ENCODE measurements at regions not wholly inside any gene's neighbourhood (a gene's known extent, or its start where the extent isn't known, plus 50 kb on each side); places are given as distances from the start of the nearest gene placed in this dataset.
"Not testable (repeated sequence)": the region's sequence is repeated elsewhere in the genome, so short reads cannot be mapped to it uniquely, and the experiment has no call there.

- H3K9me3 ChIP-seq = no peaks in the 10 kb centered on the region
- no peak for TF ChIP-seq CTCF (IDR thresholded peaks at IDR 0.05)
- TF ChIP-seq POLR2A (IDR thresholded peaks at IDR 0.05) = no peak
- WGBS, 2 donors = 79 to 92% methylated on average over 4 of the region's 4 CpGs
- H3K36me3 ChIP-seq (ENCODE audit: low read depth, missing control alignments) = no peaks in the 10 kb centered on the region
- no peaks in the 10 kb centered on the region for H3K4me1 ChIP-seq
- intact Hi-C loops (cut with DNase I; ENCODE audit: low total_unique reads) = no loop called here
- no peaks in the 10 kb centered on the region for H3K27me3 ChIP-seq
- no peak overlapping the region for H3K27ac ChIP-seq
- H3K4me3 ChIP-seq = no peak overlapping the region
- no peak for DNase-seq
Observed at GRCh38 chr3:51588724-51589123, 50.2 kb downstream of the RAD54L2 start.

GRCh38 chr3:51591231-51591630, 52.7 kb downstream of the RAD54L2 start:
- Histone ChIP-seq H3K27ac (no peak overlapping the region), H3K36me3 (ENCODE audit: low read depth, missing control alignments) (no peaks in the 10 kb centered on the region), H3K27me3 (no peaks in the 10 kb centered on the region), H3K4me1 (no peaks in the 10 kb centered on the region), H3K4me3 (no peak overlapping the region), H3K9me3 (no peaks in the 10 kb centered on the region)
- WGBS, 2 donors = 84 to 88% methylated on average over 5 of the region's 5 CpGs
- TF ChIP-seq POLR2A (IDR thresholded peaks at IDR 0.05) = no peak
- TF ChIP-seq CTCF (IDR thresholded peaks at IDR 0.05) = no peak
- intact Hi-C loops (cut with DNase I; ENCODE audit: low total_unique reads) = no loop called here
- no peak for DNase-seq

GRCh38 chr3:51593697-51594096, 55.2 kb downstream of the RAD54L2 start:
- H3K4me3 ChIP-seq = no peak overlapping the region
- TF ChIP-seq CTCF (IDR thresholded peaks at IDR 0.05) = no peak
- no peak for TF ChIP-seq POLR2A (IDR thresholded peaks at IDR 0.05)
- no peak overlapping the region for H3K27ac ChIP-seq
- H3K9me3 ChIP-seq = no peaks in the 10 kb centered on the region
- DNase-seq = no peak
- H3K4me1 ChIP-seq = no peaks in the 10 kb centered on the region
- 96 to 97% methylated on average over 4 of the region's 4 CpGs for WGBS, 2 donors
- no peaks in the 10 kb centered on the region for H3K36me3 ChIP-seq (ENCODE audit: low read depth, missing control alignments)
- intact Hi-C loops (cut with DNase I; ENCODE audit: low total_unique reads) = no loop called here
- no peaks in the 10 kb centered on the region for H3K27me3 ChIP-seq

GRCh38 chr3:51599638-51600037, 61.1 kb downstream of the RAD54L2 start:
- H3K27ac ChIP-seq; H3K4me3 ChIP-seq; intact Hi-C loops (cut with DNase I; ENCODE audit: low total_unique reads); DNase-seq; H3K9me3 ChIP-seq; H3K4me1 ChIP-seq; H3K36me3 ChIP-seq (ENCODE audit: low read depth, missing control alignments); H3K27me3 ChIP-seq: not testable (repeated sequence)
- WGBS, 2 donors = 95 to 98% methylated on average over 8 of the region's 8 CpGs

- no peaks in the 10 kb centered on the region for H3K4me1 ChIP-seq
- no peak overlapping the region for H3K27ac ChIP-seq
- H3K4me3 ChIP-seq = no peak overlapping the region
- H3K9me3 ChIP-seq = no peaks in the 10 kb centered on the region
- DNase-seq = no peak
- intact Hi-C loops (cut with DNase I; ENCODE audit: low total_unique reads) = no loop called here
- H3K36me3 ChIP-seq (ENCODE audit: low read depth, missing control alignments) = no peaks in the 10 kb centered on the region
- 66 to 73% methylated on average over 1 of the region's 1 CpG for WGBS, 2 donors
- no peaks in the 10 kb centered on the region for H3K27me3 ChIP-seq
- no peak for TF ChIP-seq CTCF (IDR thresholded peaks at IDR 0.05)
- no peak for TF ChIP-seq POLR2A (IDR thresholded peaks at IDR 0.05)
Observed at GRCh38 chr3:51604212-51604611, 65.7 kb downstream of the RAD54L2 start.
